Liver (tissue), 8 donors: ENCODE measurements at regions not wholly inside any gene's neighbourhood (a gene's known extent, or its start where the extent isn't known, plus 50 kb on each side); places are given as distances from the start of the nearest gene placed in this dataset.
"Not testable (repeated sequence)": the region's sequence is repeated elsewhere in the genome, so short reads cannot be mapped to it uniquely, and the experiment has no call there.

Experiments
- DNase-seq: peaks from one replicate; pipeline ENCODE4 v3.0.0-alpha.2; 2017; ENCODE audit warnings: low spot score
- H3K27ac ChIP-seq, 2 donors: one replicate each; pipeline ENCODE4 v1.7.0; 2013; ENCODE audit warnings: inconsistent platforms in 2 of 2, low read length in 2 of 2, control low read depth in 1 of 2, low read depth in 1 of 2, mild to moderate bottlenecking in 1 of 2
- H3K27me3 ChIP-seq, 4 donors: one replicate each; pipeline versions ENCODE4 v1.6.1 to v1.7.0; 2013; ENCODE audit warnings: low read length in 3 of 4, inconsistent platforms in 1 of 4, mild to moderate bottlenecking in 1 of 4, moderate library complexity in 1 of 4; ENCODE audit not compliant: control insufficient read depth in 4 of 4, insufficient read depth in 4 of 4
- H3K36me3 ChIP-seq, 4 donors: one replicate each; pipeline versions ENCODE4 v1.6.1 to v1.7.0; 2013; ENCODE audit warnings: low read length in 3 of 4, mild to moderate bottlenecking in 3 of 4, low read depth in 1 of 4, moderate library complexity in 1 of 4; ENCODE audit not compliant: control insufficient read depth in 4 of 4, insufficient read depth in 3 of 4
- H3K4me1 ChIP-seq, 4 donors: one replicate each; pipeline versions ENCODE4 v1.6.1 to v1.7.0; 2013; ENCODE audit warnings: low read length in 3 of 4, mild to moderate bottlenecking in 3 of 4, moderate library complexity in 1 of 4; ENCODE audit not compliant: control insufficient read depth in 4 of 4, insufficient read depth in 4 of 4
- H3K4me3 ChIP-seq, 3 donors: one replicate each; pipeline versions ENCODE4 v1.6.1 to v1.7.0; 2013; ENCODE audit warnings: low read length in 3 of 3, control low read depth in 1 of 3, low read depth in 1 of 3, mild to moderate bottlenecking in 1 of 3
- H3K9ac ChIP-seq, 2 donors: one replicate each; pipeline ENCODE4 v1.7.0; 2013; ENCODE audit warnings: low read length in 2 of 2, mild to moderate bottlenecking in 2 of 2, moderate library complexity in 2 of 2, control low read depth in 1 of 2, low read depth in 1 of 2
- H3K9me3 ChIP-seq, 4 donors: one replicate each; pipeline versions ENCODE4 v1.6.1 to v1.7.0; 2013; ENCODE audit warnings: low read length in 3 of 4; ENCODE audit not compliant: control insufficient read depth in 4 of 4
- ATF3 ChIP-seq: IDR thresholded peaks from 2 replicates; pipeline ENCODE4 v1.6.1; 2016; ENCODE audit warnings: antibody characterized with exemption
- EGR1 ChIP-seq, 2 donors: IDR thresholded peaks; 2 replicates each; pipeline ENCODE4 v1.6.1; 2016 to 2018; ENCODE audit warnings: antibody characterized with exemption in 2 of 2, low read depth in 2 of 2
- FOXA1 ChIP-seq: IDR thresholded peaks from 2 replicates; pipeline ENCODE4 v1.6.1; 2016; ENCODE audit warnings: antibody characterized with exemption
- FOXA2 ChIP-seq: IDR thresholded peaks from 2 replicates; pipeline ENCODE4 v1.6.1; 2016; ENCODE audit warnings: antibody characterized with exemption
- GABPA ChIP-seq, 2 donors: IDR thresholded peaks in 1 of 2; conservative IDR thresholded peaks in 1 of 2; 2 replicates each; pipeline ENCODE4 v1.6.1; 2016; ENCODE audit warnings: antibody characterized with exemption in 2 of 2, mild to moderate bottlenecking in 1 of 2, moderate library complexity in 1 of 2
- HNF4A ChIP-seq, 2 donors: conservative IDR thresholded peaks; 2 replicates each; pipeline ENCODE4 v1.6.1; 2016; ENCODE audit warnings: antibody characterized with exemption in 2 of 2, mild to moderate bottlenecking in 2 of 2
- HNF4G ChIP-seq: IDR thresholded peaks from 2 replicates; pipeline ENCODE4 v1.6.1; 2016; ENCODE audit warnings: antibody characterized with exemption
- JUND ChIP-seq, 2 donors: IDR thresholded peaks; 2 replicates each; pipeline ENCODE4 v1.6.1; 2016; ENCODE audit warnings: antibody characterized with exemption in 2 of 2
- NR2F2 ChIP-seq: IDR thresholded peaks from 2 replicates; pipeline ENCODE4 v1.6.1; 2016; ENCODE audit warnings: antibody characterized with exemption
- RAD21 ChIP-seq, 2 donors: IDR thresholded peaks; 2 replicates each; pipeline ENCODE4 v1.6.1; 2016; ENCODE audit warnings: antibody characterized with exemption in 2 of 2, mild to moderate bottlenecking in 2 of 2
- RXRA ChIP-seq, 2 donors: IDR thresholded peaks; 2 replicates each; pipeline ENCODE4 v1.6.1; 2017 to 2018; ENCODE audit warnings: antibody characterized with exemption in 2 of 2, mild to moderate bottlenecking in 1 of 2
- SP1 ChIP-seq: IDR thresholded peaks from 2 replicates; pipeline ENCODE4 v1.6.1; 2018; ENCODE audit warnings: antibody characterized with exemption, mild to moderate bottlenecking
- TAF1 ChIP-seq: conservative IDR thresholded peaks from 2 replicates; pipeline ENCODE4 v1.6.1; 2016; ENCODE audit warnings: antibody characterized with exemption, mild to moderate bottlenecking
- YY1 ChIP-seq: IDR thresholded peaks from 2 replicates; pipeline ENCODE4 v1.6.1; 2016; ENCODE audit warnings: antibody characterized with exemption, mild to moderate bottlenecking
- WGBS: extraction: QIAGEN DNeasy Blood & Tissue Kit; methylation state at CpG from one replicate; pipeline ENCODE4 v1.1.7; 2013; 5-methylcytosine and 5-hydroxymethylcytosine counted together
- TF ChIP-seq, protein P1 (sequence below): IDR thresholded peaks from 2 replicates; pipeline ENCODE4 v1.6.1; 2016; ENCODE audit warnings: antibody characterized with exemption
- TF ChIP-seq, protein P2 (sequence below): IDR thresholded peaks from 2 replicates; pipeline ENCODE4 v1.6.1; 2016; ENCODE audit warnings: antibody characterized with exemption, mild to moderate bottlenecking
- TF ChIP-seq, protein P3 (sequence below): fragments of 150-350 bp; IDR thresholded peaks from 2 replicates; pipeline ENCODE4 v1.5.1; 2017; ENCODE audit warnings: improper control_type of control experiment, low read depth, low read length; ENCODE audit not compliant: missing input control
- TF ChIP-seq, protein P4 (sequence below): IDR thresholded peaks from 2 replicates; pipeline ENCODE4 v1.6.1; 2016; ENCODE audit warnings: antibody characterized with exemption
- donor health status: healthy.
- donor health status: healthy.
- donor health status: healthy.
- donor health status: healthy.
- donor health status: healthy.

DNA sequence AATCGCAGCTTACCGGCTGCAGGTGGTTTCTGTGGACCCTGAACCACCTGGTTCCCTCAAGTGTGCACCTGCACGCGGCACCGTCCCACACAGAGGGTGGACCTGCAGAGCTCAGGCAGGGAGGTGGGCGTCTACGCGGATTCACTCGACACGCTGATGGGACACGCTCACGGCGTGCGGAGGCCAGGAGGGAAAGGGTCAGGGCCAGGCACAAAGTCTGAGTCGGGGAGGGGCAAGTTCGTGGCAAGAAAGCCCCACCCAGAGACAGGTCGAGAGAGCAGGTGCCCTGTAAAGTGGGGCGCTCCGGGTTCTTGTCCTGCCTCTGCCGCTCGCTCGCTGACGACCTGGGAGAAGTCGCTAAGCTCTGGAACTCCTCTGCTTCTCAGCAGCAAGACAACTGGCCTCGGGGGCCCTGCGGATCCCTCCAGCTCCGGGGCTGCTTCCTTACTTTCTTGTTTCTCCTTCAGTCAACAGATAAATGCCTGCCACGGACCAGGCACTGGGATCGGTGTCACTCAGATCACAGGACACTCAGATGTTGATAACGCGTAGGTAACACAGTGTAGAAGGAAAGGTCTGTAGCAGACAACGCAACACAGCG is 72.4 kb upstream of the NUP50 start:
- TF ChIP-seq, protein P1, sequence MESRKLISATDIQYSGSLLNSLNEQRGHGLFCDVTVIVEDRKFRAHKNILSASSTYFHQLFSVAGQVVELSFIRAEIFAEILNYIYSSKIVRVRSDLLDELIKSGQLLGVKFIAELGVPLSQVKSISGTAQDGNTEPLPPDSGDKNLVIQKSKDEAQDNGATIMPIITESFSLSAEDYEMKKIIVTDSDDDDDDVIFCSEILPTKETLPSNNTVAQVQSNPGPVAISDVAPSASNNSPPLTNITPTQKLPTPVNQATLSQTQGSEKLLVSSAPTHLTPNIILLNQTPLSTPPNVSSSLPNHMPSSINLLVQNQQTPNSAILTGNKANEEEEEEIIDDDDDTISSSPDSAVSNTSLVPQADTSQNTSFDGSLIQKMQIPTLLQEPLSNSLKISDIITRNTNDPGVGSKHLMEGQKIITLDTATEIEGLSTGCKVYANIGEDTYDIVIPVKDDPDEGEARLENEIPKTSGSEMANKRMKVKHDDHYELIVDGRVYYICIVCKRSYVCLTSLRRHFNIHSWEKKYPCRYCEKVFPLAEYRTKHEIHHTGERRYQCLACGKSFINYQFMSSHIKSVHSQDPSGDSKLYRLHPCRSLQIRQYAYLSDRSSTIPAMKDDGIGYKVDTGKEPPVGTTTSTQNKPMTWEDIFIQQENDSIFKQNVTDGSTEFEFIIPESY: no peak
- TF ChIP-seq, protein P2, sequence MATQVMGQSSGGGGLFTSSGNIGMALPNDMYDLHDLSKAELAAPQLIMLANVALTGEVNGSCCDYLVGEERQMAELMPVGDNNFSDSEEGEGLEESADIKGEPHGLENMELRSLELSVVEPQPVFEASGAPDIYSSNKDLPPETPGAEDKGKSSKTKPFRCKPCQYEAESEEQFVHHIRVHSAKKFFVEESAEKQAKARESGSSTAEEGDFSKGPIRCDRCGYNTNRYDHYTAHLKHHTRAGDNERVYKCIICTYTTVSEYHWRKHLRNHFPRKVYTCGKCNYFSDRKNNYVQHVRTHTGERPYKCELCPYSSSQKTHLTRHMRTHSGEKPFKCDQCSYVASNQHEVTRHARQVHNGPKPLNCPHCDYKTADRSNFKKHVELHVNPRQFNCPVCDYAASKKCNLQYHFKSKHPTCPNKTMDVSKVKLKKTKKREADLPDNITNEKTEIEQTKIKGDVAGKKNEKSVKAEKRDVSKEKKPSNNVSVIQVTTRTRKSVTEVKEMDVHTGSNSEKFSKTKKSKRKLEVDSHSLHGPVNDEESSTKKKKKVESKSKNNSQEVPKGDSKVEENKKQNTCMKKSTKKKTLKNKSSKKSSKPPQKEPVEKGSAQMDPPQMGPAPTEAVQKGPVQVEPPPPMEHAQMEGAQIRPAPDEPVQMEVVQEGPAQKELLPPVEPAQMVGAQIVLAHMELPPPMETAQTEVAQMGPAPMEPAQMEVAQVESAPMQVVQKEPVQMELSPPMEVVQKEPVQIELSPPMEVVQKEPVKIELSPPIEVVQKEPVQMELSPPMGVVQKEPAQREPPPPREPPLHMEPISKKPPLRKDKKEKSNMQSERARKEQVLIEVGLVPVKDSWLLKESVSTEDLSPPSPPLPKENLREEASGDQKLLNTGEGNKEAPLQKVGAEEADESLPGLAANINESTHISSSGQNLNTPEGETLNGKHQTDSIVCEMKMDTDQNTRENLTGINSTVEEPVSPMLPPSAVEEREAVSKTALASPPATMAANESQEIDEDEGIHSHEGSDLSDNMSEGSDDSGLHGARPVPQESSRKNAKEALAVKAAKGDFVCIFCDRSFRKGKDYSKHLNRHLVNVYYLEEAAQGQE: no peak
- TF ChIP-seq FOXA2 (no peak), SP1 (no peak), EGR1 (IDR thresholded peaks at IDR 0.05; ENCODE audit: low read depth in 2 of 2) (no peak), JUND (IDR thresholded peaks at IDR 0.05) (no peak), YY1 (no peak), NR2F2 (no peak), RXRA (IDR thresholded peaks at IDR 0.05) (no peak), GABPA (IDR thresholded peaks at IDR 0.05 in 1 of 2, conservative IDR thresholded peaks at IDR 0.05 in 1 of 2) (no peak), ATF3 (no peak), HNF4G (no peak), FOXA1 (no peak), HNF4A (conservative IDR thresholded peaks at IDR 0.05) (no peak), RAD21 (IDR thresholded peaks at IDR 0.05) (no peak), TAF1 (no peak)
- TF ChIP-seq, protein P3, sequence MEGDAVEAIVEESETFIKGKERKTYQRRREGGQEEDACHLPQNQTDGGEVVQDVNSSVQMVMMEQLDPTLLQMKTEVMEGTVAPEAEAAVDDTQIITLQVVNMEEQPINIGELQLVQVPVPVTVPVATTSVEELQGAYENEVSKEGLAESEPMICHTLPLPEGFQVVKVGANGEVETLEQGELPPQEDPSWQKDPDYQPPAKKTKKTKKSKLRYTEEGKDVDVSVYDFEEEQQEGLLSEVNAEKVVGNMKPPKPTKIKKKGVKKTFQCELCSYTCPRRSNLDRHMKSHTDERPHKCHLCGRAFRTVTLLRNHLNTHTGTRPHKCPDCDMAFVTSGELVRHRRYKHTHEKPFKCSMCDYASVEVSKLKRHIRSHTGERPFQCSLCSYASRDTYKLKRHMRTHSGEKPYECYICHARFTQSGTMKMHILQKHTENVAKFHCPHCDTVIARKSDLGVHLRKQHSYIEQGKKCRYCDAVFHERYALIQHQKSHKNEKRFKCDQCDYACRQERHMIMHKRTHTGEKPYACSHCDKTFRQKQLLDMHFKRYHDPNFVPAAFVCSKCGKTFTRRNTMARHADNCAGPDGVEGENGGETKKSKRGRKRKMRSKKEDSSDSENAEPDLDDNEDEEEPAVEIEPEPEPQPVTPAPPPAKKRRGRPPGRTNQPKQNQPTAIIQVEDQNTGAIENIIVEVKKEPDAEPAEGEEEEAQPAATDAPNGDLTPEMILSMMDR: no peak
- TF ChIP-seq, protein P4, sequence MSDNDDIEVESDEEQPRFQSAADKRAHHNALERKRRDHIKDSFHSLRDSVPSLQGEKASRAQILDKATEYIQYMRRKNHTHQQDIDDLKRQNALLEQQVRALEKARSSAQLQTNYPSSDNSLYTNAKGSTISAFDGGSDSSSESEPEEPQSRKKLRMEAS: no peak
- H3K36me3 ChIP-seq: no peaks in the 10 kb centered on the region
- no peaks in the 10 kb centered on the region for H3K4me1 ChIP-seq
- H3K27ac ChIP-seq: no peak overlapping the region
- WGBS: 53% methylated on average over 33 of the region's 33 CpGs
- peaks cover 0 to 5% (median 3%) of the 10 kb centered on the region in 4 donors for H3K27me3 ChIP-seq
- no peak overlapping the region for H3K9ac ChIP-seq
- no peaks in the 10 kb centered on the region for H3K9me3 ChIP-seq
- H3K4me3 ChIP-seq: no peak overlapping the region
- DNase-seq: no peak

- not testable (repeated sequence) for H3K36me3 ChIP-seq, DNase-seq, H3K27me3 ChIP-seq, H3K4me1 ChIP-seq, H3K9me3 ChIP-seq, H3K4me3 ChIP-seq, H3K27ac ChIP-seq, H3K9ac ChIP-seq
- 85% methylated on average over 20 of the region's 20 CpGs for WGBS
Measured at GRCh38 chr22:45091875-45092274, 71.8 kb upstream of the NUP50 start.
